Ovary (tissue), 7 donors: ENCODE measurements at regions not wholly inside any gene's neighbourhood (a gene's known extent, or its start where the extent isn't known, plus 50 kb on each side); places are given as distances from the start of the nearest gene placed in this dataset.

Experiments
- DNase-seq, 5 donors: peaks; one replicate each; pipeline ENCODE4 v3.0.0-alpha.2; 2019 to 2020
- H3K27ac ChIP-seq, 2 donors: fragments of 200-600 bp; one replicate each; pipeline versions ENCODE4 v1.5.1 to v1.8.0; 2019 to 2022
- H3K27me3 ChIP-seq: fragments of 200-600 bp; one replicate; pipeline ENCODE4 v1.8.0; 2022
- H3K36me3 ChIP-seq: fragments of 200-600 bp; sonication (generic); one replicate; pipeline ENCODE4 v1.5.1; 2019
- H3K4me1 ChIP-seq: one replicate; pipeline ENCODE4 v1.8.1; 2013; ENCODE audit warnings: mild to moderate bottlenecking, moderate library complexity; ENCODE audit not compliant: insufficient read depth
- H3K4me3 ChIP-seq: fragments of 200-600 bp; sonication (generic); one replicate; pipeline ENCODE4 v1.5.1; 2017
- H3K9me3 ChIP-seq, 2 donors: fragments of 200-600 bp in 1 of 2; sonication (generic) in 1 of 2; one replicate each; pipeline versions ENCODE4 v1.5.1 to v1.8.1; 2013 to 2019; ENCODE audit warnings: mild to moderate bottlenecking in 1 of 2, moderate library complexity in 1 of 2
- EP300 ChIP-seq: sonication (generic); formaldehyde crosslinking; IDR thresholded peaks from one replicate; pipeline ENCODE4 v1.6.1; 2017; ENCODE audit warnings: antibody characterized with exemption
- POLR2A ChIP-seq: fragments of 450-650 bp; IDR thresholded peaks from one replicate; pipeline ENCODE4 v1.6.1; 2017; ENCODE audit warnings: antibody characterized with exemption, mild to moderate bottlenecking, moderate library complexity
- WGBS, 3 donors: extraction: QIAGEN DNeasy Blood & Tissue Kit in 1 of 3; methylation state at CpG; one replicate each; pipeline versions ENCODE4 v1.1.5 to v1.1.7; 2013 to 2017; 5-methylcytosine and 5-hydroxymethylcytosine counted together
- intact Hi-C, 4 donors: fragments of 100-400 bp; cut with DNase I; formaldehyde crosslinking; loops; one replicate each; pipeline versions ENCODE4 v1.11.0 to v1.15.1; 2022 to 2023
- TF ChIP-seq, protein P1 (sequence below), 3 donors: fragments of 450-650 bp in 2 of 3; fragments of 200-600 bp in 1 of 3; IDR thresholded peaks; one replicate each; pipeline versions ENCODE4 v1.5.1 to v1.8.0; 2016 to 2022; ENCODE audit warnings: antibody characterized with exemption in 3 of 3, mild to moderate bottlenecking in 1 of 3
- donor health status: DM: no; HTN: no; CAD: no; lungs with moderate emphysema.
- donor health status: DM: no; HTN: no; CAD: no.
- donor health status: Bipolar disorder and iron deficiency.
- donor health status: DM: no; HTN: no; CAD: no.
- donor health status: DM: yes; HTN: yes; CAD: no.

- H3K27me3 ChIP-seq: no peaks in the 10 kb centered on the region
- no peaks in the 10 kb centered on the region for H3K4me1 ChIP-seq
- intact Hi-C loops: no loop called here
- H3K9me3 ChIP-seq: no peaks in the 10 kb centered on the region
- no peak overlapping the region for H3K4me3 ChIP-seq
- no peak for DNase-seq
- H3K27ac ChIP-seq: no peak overlapping the region
- no peaks in the 10 kb centered on the region for H3K36me3 ChIP-seq
- TF ChIP-seq, protein P1, sequence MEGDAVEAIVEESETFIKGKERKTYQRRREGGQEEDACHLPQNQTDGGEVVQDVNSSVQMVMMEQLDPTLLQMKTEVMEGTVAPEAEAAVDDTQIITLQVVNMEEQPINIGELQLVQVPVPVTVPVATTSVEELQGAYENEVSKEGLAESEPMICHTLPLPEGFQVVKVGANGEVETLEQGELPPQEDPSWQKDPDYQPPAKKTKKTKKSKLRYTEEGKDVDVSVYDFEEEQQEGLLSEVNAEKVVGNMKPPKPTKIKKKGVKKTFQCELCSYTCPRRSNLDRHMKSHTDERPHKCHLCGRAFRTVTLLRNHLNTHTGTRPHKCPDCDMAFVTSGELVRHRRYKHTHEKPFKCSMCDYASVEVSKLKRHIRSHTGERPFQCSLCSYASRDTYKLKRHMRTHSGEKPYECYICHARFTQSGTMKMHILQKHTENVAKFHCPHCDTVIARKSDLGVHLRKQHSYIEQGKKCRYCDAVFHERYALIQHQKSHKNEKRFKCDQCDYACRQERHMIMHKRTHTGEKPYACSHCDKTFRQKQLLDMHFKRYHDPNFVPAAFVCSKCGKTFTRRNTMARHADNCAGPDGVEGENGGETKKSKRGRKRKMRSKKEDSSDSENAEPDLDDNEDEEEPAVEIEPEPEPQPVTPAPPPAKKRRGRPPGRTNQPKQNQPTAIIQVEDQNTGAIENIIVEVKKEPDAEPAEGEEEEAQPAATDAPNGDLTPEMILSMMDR (IDR thresholded peaks at IDR 0.05): no peak
- TF ChIP-seq EP300 (no peak), POLR2A (no peak)
Observed at GRCh38 chr14:40601063-40601462, 1005.6 kb upstream of the LRFN5 start.

GRCh38 chr14:40599725-40600124, 1007.0 kb upstream of the LRFN5 start:
- H3K27ac ChIP-seq: no peak overlapping the region
- H3K36me3 ChIP-seq: no peaks in the 10 kb centered on the region
- intact Hi-C loops: no loop called here
- DNase-seq: no peak
- no peaks in the 10 kb centered on the region for H3K4me1 ChIP-seq
- no peaks in the 10 kb centered on the region for H3K27me3 ChIP-seq
- TF ChIP-seq EP300 (no peak), POLR2A (no peak)
- TF ChIP-seq, protein P1 (IDR thresholded peaks at IDR 0.05): no peak
- H3K9me3 ChIP-seq: no peaks in the 10 kb centered on the region
- no peak overlapping the region for H3K4me3 ChIP-seq

GRCh38 chr14:40581264-40581663, 1025.4 kb upstream of the LRFN5 start:
- intact Hi-C loops: no loop called here
- Histone ChIP-seq H3K27me3 (no peaks in the 10 kb centered on the region), H3K4me3 (no peak overlapping the region), H3K4me1 (no peaks in the 10 kb centered on the region), H3K9me3 (no peaks in the 10 kb centered on the region), H3K27ac (no peak overlapping the region), H3K36me3 (no peaks in the 10 kb centered on the region)
- 54 to 76% (median 57%) methylated on average over 3 of the region's 3 CpGs for WGBS, 3 donors
- no peak for DNase-seq
- no peak for TF ChIP-seq POLR2A
- TF ChIP-seq, protein P1 (IDR thresholded peaks at IDR 0.05): no peak
- no peak for TF ChIP-seq EP300

DNA sequence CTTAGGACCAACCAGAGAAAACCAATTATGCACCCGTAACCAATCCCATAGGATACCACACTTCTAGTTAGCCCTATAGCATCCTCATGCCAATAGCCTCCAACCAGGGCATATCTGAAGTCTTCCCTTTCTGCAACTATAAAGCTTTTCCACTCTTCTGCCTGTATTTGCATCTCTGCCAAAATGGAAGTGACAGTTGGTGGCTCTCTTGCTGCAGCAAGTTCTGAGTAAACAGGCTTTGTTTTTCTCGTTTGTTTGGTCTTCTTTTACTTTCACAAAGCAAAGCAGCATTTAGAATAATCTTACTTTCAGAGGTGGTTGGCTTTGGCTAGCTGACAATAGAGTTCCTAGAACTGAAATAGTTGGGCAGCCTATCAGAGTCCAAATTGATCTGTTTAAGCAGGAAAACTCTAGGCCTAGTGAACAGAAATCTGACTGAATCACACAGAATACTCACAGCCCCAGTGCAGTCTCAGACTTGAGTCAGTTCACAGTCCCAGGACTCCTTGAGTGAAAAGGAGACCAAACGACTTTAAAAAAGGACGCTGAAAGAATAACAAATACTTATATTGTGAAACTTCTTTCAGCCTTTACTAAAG, 1029.7 kb upstream of the LRFN5 start:
- Histone ChIP-seq H3K4me3 (no peak overlapping the region), H3K36me3 (no peaks in the 10 kb centered on the region), H3K27me3 (no peaks in the 10 kb centered on the region), H3K9me3 (no peaks in the 10 kb centered on the region), H3K4me1 (no peaks in the 10 kb centered on the region), H3K27ac (no peak overlapping the region)
- WGBS, 3 donors: 60 to 65% (median 61%) methylated on average over 4 of the region's 4 CpGs
- TF ChIP-seq, protein P1 (IDR thresholded peaks at IDR 0.05): no peak
- no peak for TF ChIP-seq EP300
- intact Hi-C loops: no loop called here
- DNase-seq: no peak

DNA sequence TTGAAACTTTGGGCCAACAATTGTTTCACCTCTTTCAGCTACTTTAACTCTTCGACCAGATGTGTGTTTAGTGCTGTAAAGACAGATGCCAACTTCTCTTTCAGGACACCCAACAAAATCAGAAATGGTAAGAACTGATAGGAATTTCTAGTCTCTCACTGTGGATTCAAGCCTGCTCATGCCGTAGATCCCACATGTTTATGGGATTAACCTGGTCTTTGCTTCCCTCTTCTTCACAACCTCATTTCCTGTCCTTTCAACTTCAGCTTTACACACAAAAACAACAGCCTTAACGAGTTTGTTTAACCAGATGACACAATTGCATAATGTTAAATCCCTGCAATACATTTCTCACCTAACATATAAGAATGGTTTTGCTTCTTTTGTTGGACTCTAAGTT, 1031.9 kb upstream of the LRFN5 start:
- Histone ChIP-seq H3K27ac (no peak overlapping the region), H3K9me3 (no peaks in the 10 kb centered on the region), H3K36me3 (no peaks in the 10 kb centered on the region), H3K27me3 (no peaks in the 10 kb centered on the region), H3K4me3 (no peak overlapping the region), H3K4me1 (no peaks in the 10 kb centered on the region)
- WGBS, 3 donors: 43 to 58% (median 44%) methylated on average over 3 of the region's 3 CpGs
- no peak for DNase-seq
- TF ChIP-seq POLR2A (no peak), EP300 (no peak)
- TF ChIP-seq, protein P1 (IDR thresholded peaks at IDR 0.05): no peak
- intact Hi-C loops: no loop called here
